GM23338 (cell line): ENCODE measurements at regions not wholly inside any gene's neighbourhood (a gene's known extent, or its start where the extent isn't known, plus 50 kb on each side); places are given as distances from the start of the nearest gene placed in this dataset.

Experiments
- CREB1 ChIP-seq: fragments of 250-450 bp; sonication (Bioruptor Pico); IDR thresholded peaks from 2 replicates; pipeline ENCODE4 v1.5.0; 2020; ENCODE audit warnings: low read depth, mild to moderate bottlenecking, moderate library complexity
- EZH2 ChIP-seq: fragments of 200-600 bp; sonication (generic); IDR thresholded peaks from one replicate; pipeline ENCODE4 v1.8.0; 2017; ENCODE audit warnings: antibody characterized with exemption, mild to moderate bottlenecking, low read depth; ENCODE audit not compliant: unreplicated experiment
- POLR2AphosphoS5 ChIP-seq: IDR thresholded peaks from 2 replicates; pipeline ENCODE4 v1.6.1; 2016; ENCODE audit warnings: antibody characterized with exemption, low read depth
- TF ChIP-seq, protein P1 (sequence below), 2 experiments: fragments of 200-600 bp in 1 of 2; sonication (generic) in 1 of 2; conservative IDR thresholded peaks; 2 replicates each; pipeline versions ENCODE4 v1.5.1 to v1.6.1; 2016 to 2017; ENCODE audit warnings: antibody characterized with exemption in 2 of 2, low read depth in 2 of 2, mild to moderate bottlenecking in 2 of 2, moderate library complexity in 1 of 2

DNA sequence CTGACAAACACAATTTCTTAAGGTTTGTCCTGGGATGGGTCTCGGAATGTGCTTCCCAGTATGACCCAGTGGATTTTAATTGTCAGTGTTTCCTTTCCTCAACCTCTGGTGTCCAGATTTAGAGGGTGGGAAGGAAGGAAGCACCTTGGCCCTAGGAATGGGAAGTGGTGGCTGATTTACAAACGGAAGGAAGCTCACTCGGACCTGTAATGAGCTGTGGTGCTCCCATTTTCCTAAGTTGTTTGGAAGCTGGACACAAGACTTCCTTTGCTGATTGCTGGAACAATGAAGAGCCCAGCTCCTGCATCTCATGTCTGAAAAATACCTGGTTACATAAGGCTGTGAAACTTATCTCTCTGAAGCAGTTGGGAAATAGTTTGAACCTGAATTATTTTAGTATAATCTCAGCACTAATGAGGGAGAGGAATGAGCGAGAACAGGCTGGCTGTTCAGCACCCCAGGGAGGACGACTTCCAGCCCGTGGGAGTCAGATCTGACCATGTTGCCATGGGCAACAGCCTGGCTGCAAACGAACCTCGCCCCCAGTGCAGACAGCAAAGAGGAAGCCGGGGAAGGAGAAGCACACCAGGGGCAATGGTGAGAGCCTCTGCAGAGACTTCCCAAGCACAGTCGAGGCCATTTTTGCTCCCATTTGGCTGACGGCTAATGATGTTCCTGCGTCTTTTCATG lies 74.4 kb upstream of the ASB18 start:
- TF ChIP-seq, protein P1, sequence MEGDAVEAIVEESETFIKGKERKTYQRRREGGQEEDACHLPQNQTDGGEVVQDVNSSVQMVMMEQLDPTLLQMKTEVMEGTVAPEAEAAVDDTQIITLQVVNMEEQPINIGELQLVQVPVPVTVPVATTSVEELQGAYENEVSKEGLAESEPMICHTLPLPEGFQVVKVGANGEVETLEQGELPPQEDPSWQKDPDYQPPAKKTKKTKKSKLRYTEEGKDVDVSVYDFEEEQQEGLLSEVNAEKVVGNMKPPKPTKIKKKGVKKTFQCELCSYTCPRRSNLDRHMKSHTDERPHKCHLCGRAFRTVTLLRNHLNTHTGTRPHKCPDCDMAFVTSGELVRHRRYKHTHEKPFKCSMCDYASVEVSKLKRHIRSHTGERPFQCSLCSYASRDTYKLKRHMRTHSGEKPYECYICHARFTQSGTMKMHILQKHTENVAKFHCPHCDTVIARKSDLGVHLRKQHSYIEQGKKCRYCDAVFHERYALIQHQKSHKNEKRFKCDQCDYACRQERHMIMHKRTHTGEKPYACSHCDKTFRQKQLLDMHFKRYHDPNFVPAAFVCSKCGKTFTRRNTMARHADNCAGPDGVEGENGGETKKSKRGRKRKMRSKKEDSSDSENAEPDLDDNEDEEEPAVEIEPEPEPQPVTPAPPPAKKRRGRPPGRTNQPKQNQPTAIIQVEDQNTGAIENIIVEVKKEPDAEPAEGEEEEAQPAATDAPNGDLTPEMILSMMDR (conservative IDR thresholded peaks at IDR 0.05; ENCODE audit: low read depth in 2 of 2) = no peak
- TF ChIP-seq CREB1 (CRISPR knock-in tag) = no peak
- TF ChIP-seq EZH2 = no peak
- no peak for TF ChIP-seq POLR2AphosphoS5
